HG02759 (cell line): ENCODE measurements at regions not wholly inside any gene's neighbourhood (a gene's known extent, or its start where the extent isn't known, plus 50 kb on each side); places are given as distances from the start of the nearest gene placed in this dataset.

Experiments used
- ATAC-seq: cut with Tn5 transposase; IDR thresholded peaks from one replicate; pipeline ENCODE4 v1.9.1; 2021; ENCODE audit warnings: mild to moderate bottlenecking, moderate library complexity; ENCODE audit not compliant: unreplicated experiment

DNA sequence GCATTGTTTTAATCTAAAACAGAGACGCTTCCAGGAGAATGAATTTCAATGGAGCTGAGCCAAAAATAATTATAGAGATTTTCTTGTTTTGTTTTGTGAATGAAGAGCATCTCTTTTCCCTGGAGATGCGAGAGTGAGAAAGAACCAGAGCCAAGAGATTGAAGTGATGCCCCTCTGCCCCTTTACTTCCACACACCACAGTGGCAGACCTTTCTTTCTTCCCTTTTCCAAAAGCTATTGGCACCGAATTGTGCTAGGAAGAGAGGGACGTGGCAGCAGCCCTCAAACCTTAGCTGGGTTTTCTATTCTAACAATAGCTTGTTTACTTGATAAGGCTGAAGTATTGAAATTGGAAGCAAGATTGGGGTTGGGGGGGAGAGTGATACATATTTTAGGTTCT lies 133.0 kb upstream of the TMEM161B start:
- no peak for ATAC-seq

DNA sequence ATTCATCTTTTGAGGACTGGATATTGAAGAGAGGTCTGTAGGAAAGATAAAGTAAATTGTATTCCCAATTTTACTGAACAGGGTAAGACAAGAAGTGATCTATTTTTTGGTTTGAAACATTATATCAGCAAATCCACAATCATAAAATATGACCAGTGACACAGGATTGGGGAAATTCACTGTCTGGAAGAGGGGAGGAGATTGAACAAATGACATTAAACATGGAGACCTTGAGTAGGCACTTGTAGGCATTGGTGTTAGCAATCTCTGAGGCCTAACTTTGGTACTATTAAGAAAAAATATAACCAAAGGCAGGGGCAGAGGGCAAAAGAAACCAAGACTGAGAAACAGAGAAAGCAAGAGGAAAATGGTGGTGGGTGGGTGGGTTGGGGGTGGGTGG lies 132.6 kb upstream of the TMEM161B start:
- no peak for ATAC-seq

DNA sequence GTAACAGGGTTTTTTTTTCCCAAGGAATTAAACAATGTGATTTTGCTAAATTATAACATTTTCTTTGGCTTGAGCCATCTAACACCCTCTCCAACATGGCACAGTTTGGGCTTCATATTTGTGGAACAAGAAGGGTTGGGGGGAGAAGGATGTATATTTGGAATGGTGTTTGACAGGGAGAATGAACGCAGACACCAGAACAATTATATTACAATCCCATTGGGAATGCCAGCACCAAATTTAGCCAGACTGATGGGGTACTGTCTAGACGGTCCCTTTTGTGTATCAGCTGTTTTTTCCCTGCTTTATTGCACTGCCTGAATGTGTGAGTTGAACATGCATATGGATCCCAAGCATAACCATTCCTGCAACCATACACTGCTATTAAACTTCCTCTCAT lies 130.9 kb upstream of the TMEM161B start:
- ATAC-seq: no peak

DNA sequence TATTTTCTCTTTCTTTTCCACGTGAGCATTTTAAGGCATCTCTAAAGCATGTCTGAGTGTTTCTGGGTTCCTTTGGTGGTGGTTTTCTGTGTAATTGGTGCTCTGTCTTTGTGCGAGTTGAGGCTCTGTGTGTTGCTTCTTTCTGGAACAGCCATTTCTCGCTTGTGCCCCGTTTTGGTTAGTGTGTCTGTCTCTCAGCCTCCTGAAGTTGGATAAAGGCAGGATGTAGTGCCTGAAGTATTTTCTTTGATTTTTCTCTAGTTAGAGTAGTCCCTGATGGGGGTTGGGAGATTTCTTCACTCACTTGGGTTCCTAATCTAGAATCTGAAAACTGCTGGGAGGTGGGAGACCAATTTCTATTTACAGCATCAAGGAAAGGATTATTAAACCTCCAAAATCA lies 129.7 kb upstream of the TMEM161B start:
- no peak for ATAC-seq

DNA sequence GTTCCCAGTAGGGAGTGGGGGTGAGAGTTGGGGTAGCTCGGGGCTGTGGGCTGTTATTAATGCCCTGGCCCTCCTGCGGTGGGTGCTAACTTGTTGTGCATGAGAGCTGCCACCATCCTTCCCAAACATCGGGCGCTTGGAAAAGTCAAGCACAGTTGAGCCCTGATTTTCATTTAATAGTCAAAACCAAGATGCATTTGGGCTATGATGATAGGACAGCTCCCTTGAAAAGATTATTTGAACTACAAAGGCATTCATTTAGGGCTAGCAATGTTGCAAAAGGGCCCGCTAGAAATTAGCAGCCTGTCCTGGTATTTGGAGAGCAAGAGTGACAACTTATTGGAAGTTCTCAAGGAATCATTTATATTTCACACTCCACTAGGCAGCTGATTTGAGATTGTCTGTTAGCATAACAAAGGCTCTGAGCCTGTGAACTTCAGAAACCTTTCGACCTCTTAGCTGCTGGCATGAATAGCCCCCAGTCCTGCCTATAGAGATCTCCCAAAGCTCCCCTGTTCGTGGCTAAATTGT lies 128.2 kb upstream of the TMEM161B start:
- ATAC-seq: no peak

DNA sequence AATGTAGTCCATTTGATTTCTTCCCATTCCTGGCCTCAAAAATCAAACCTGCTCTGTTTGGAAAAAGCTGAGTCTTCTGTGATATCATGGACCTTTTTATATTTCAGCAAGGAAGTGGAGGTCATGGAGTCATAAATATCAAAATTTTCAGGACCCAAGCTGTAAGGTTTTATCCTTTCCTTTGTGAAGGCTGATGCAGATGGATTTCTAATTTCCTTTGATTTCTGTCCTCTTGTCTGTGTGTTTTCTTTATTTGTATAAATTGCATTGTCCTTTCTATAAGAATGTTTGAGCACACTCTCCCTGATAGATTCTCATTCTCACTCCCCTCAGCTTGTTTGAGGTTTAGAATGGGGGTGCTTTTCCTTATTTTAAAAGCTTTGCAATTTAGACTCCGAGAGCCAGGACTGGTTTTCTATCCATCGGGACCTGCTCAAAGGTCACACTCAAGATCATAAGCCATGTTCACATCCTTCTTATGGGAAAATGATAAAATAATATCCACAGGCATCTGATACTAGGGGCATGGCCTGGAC lies 127.4 kb upstream of the TMEM161B start:
- ATAC-seq: no peak

DNA sequence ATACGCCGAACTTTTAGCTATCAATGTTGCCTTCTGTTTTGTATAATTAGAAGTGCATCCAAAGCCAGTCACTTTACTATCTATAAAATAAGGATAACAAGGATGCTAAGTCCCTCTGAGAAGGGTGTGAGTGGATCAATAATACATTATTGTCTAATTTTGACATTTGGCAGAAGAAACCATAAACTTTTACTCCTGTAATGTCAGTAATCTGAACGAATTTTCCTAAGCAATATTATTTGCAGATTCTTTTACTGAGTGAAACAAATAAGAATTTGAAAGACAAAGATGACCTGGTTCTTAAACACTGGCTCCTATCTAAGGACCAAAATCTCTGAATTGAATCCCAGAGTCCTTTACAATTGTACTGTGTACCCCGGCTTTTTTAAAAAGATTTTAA lies 126.6 kb upstream of the TMEM161B start:
- no peak for ATAC-seq

DNA sequence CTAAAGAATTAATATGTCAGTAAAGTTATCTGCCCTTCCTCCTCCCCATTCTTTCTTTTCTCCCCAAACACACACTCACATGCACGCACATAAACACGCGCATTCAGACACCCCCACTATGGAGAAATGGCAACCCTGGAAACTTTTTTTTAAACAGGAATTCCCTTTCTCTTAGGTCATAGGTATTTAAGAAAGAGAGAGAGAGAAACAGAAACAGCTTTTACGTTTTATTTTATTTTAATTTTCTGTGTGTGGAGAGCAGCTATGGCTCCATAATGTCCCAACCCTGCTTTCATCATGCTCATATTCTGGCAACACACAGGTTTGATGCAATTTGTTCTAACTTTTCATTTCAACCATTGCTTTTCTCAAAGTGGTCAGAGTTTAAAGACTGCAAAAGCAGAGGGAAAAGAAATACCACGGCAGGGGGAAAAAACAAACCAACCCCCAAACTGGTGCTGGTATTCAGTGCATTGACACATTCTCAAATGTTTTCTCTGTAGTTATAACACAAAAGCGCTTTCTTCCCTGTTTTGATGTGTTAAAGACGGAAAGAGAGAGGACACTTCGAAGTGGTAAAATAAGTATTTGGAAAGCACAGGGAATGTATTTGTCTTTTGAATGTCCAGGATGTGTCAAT lies 126.0 kb upstream of the TMEM161B start:
- ATAC-seq: no peak

DNA sequence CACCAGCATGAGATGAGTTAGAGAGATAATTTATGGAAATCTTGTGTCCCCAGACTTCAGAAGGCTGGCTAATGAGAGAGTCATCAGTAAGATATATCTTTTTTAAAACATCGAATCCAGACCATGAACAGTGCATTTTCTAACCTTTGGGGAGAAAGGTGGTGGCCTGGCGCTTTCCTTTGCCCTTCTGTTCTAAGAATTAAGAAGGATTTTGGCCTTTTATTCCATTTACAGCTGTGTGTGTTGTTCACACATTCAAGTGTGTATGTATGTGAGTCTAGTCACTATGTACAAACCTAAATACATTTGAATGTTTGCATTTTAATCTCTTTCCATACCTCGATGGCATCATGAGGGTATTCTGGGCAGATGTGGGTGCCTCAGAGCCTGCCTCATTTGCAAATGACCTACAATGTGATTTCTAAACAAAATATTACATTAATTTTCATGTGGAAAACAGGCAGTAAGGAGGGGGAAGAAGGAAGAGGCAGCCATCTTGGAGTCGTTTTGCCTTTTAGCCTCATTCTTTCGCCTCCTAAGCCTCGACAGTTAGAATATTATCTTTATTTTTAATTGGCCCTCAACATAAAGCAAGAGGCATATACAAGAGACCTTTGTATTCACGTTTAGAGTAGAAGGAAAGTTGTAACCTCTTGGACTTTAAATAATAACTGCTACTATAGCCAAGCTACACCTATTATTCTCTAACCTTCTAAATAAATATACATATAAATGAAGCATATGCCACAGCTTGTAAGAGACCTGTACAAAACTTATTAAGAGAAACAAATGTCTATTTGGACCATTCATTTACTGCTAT lies 125.3 kb upstream of the TMEM161B start:
- no peak for ATAC-seq

DNA sequence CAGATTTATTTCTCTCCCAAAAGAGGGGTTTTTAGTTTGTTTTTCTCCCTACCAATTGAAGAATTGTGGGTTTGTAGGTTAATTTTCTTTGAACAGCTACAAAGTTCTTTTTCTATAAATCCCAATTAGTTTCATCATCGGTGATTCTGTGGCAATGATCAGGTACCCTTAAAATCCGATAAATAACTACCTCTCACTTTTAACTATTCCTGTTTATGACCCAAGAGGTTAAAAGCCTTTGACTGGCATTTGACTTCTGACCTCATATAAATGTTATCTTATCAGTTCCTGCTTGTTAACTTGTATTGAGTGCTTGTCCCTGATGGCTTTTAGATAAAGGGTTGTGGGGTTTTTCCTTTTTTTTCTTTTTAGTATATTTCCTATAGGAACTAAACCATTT lies 124.4 kb upstream of the TMEM161B start:
- ATAC-seq: no peak

DNA sequence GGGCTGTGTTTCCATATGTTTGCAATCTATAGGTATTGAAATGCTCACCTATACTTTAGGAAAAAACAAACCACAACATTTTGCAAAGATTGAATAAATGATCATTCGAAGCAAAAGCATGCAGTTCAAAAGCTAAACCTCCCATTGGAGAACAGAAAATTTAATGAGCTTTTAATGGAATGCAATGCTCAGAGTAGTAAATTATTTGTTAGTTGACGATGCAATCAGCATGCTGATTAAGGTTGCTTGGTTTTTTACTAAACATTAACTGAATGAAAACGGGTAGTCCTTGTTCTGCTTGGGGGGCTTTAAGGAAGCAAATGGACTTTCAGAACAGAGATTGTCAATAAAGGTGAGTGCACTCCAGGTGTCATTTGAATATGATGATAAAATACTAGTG lies 123.3 kb upstream of the TMEM161B start:
- no peak for ATAC-seq

DNA sequence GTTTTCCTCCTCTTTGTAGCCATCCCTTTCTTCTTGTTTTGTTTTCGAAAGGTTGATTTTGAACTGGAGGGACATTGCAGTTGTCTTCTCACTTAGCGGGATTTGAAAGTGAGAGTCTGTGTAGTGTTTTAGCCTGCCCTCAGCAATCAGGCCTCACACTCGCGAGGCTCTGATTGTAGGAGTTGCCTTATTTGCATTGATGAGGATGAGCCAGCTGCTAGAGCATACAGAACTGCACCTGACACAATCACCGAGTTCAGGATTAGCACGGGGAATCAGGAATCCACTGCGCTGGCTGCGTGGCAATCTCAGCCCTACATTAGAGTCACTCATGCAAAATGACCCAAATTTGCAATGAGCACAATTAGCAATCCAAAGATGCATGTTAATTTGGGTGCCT lies 122.5 kb upstream of the TMEM161B start:
- no peak for ATAC-seq

DNA sequence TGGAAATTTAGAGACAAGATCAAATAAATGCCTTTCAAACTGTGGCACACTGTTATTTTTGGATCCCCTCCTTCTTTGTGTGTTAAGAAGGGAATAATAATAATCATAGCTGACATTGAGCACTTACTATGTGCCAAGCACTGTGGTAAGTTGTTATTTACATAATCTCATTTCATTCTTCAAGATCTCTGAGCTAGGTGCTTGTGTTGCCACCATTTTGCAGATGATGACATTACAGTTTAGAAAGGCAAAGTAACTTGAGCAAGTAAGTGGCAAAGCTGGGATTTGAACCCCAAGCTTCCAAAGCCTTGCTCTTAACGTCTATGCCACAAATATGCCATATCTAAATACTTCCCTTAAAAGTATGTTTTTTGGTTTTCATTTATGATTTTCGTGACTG lies 121.8 kb upstream of the TMEM161B start:
- ATAC-seq: no peak

DNA sequence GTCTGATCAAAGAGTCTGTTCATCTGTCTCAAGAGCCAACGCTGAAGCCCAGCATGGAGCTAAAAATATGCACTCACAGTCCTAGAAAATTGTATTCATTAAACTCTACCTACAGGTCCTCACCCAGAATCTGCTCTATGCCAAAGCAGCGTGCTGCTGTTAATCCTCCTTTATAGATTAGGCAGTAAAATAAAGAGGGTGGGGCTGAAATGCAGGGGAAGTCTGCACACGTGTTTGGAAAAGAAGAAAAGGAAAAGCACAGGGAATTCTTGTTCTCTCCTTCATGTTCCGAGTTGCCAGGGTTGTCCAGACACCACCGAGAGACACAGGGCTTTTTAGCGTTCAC lies 121.4 kb upstream of the TMEM161B start:
- ATAC-seq: no peak

DNA sequence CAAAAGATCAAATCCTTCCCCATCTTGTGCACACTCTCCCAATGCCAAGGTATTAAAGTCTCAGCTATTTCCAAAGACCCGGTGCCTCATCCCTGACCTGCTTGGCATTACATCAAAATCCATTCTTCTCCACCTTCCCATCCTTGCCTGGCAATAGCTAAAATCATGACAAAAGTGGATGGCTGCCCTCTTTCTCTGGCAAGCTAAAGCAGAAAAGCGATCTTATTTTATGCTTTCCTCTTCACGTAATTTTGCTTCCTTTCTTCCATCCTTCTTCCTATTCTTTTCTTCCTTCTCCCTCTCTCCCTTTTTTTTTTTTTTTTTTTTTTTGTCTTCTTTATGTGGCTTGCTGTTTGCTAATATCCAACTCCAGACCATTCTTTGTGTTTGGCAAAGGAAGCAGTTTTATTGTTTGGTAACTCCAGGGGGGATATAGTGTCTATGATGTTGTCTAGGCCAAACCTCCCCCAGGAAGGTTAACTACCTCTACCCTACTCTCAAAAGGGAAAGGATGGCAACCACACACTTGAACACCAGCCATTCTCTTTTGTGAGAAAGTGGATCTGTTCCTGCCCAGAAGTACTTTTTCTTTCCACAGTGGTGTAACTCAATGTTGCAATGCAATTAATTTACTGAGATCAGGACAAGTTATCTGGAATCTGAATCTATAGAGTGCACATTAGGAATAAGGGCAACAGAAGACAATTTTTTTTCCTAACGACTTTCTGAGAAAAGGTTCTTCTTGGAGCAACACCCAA lies 120.9 kb upstream of the TMEM161B start:
- no peak for ATAC-seq

DNA sequence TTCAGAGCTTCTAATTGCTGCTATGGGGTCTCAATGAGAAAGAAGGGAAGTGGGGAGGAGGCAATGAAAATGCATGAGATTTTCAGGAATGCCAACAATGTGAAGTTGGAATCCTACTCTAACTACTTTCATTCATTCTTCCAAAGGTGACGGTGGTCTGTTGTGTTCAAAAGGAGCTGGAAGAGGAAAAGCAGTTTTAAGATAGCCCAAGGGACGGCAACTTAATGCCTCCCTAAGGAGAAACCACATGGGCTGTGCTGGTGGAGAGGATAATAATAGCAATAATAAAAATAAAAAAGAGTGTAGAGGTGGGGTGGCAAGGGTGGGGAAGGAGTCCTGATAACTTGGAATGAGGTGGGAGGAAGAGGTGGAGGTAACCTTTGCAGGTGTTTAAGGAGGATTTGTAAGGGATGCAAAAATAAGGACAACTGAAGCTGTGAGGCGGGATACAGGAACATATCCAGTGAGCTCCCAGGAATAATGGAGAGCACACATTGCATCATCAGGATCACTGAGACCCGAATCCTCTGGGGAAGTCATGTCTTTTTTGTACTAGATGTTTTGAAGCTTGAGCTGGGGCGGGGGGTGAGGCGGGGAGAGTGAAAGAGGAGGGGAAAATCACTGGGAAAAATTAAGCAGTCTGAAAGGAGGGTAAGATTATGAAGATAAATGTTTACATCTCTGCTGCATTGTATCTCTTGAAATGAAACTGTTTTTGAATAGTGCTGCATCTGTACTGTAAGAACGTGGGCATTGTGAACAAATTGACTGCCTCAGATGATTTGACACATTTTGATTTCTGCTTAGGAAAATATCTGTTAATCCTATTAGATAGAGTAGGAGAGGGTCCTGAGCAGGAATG lies 120.1 kb upstream of the TMEM161B start:
- ATAC-seq: no peak

DNA sequence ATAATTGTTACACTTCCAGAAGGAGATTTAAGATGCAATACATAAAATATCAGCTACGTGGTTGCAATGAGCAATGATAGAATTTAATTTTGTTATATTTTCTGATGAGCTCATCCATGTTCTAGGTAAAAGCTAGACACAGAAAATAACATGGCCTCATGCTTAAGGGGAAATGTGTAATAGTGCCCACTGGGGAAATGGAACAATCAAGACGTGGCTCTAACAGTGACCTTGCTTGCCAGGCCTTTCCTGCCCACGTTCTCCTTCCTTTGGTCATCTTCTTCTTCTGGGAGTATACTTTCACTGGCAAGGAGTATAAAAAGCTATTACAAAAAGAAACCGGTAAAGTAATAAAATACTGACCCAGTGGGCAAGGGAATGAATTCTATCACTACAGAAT lies 116.2 kb upstream of the TMEM161B start:
- ATAC-seq: no peak

DNA sequence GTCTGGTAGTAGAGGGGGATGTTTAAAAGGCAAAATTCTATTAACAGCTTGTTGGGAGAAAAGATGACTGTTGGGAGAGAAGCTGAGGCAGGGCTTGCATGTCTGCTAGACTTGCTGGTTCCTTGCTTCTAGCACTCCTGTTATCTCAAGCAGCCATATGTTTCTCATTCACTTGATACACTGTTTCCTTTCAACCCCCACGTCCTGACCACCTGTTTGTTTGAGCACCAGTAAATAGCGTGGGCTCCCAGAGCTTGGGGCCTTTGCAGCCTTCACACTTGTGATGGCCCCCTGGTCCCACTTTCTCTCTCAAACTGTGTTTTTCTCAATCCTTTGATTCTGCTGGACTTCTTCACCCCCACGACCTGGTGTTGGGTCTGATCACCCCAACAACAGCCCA lies 111.7 kb upstream of the TMEM161B start:
- no peak for ATAC-seq

DNA sequence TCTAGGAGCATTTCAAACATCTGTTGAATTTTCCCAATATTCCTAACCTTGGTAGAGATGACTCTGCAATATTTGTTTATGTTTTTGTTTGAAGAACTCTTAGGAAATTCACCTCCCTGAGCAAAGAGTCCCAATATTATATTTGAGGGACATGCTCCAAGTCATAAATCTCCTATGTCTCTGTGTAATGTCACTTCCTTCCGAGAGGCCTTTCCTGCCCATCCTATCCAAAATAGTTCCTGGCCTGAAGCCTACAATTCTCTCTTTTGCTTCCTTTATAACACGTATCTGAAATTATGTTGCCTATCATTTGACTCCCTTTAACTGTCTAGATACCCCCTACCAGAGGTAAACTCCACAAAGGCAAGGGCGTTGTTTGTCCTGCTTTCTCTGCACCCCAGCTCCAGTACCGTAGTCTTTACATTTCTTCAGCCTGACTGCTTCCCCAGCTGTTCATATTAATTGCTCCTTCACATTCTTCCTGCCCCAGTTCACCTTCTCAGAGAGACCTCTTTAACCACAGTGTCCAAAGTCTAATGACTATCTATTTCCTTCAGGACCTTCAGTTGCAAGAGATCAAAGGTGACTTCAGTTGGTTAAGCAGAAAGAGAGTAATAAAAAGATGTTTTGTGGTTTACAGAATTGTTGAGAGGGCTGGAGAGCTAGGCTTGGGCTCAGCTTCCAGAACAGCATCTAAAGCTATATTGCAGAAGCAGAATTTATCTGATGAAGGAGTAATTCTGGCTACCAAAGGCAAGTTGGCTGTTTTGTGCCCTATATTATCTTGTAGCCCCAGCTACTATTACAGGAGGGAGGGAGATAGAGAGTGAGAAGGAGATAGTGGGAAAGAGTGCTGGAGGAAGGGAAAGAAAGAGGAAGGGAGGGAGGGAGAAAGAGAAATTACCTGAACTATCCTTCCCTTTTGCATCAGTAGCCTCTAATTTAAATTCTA lies 109.3 kb upstream of the TMEM161B start:
- no peak for ATAC-seq

DNA sequence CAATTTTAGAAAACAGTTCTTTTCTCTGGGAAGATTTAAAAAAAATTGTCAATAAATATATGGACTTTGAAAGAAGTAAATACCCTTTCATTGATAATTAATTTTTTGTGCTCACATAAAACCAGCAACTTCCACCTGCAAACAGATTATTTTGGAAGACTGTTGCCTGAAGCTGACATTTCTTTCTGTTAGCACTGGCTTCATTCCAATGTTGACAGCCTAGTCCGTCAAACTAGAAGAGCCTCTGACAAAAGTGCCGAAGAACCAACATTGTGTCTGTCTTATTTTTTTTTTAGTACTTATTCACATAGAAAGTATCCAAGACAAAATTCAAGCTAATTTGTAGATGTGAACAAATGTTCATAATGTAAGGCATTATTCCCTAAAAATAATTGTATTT lies 108.6 kb upstream of the TMEM161B start:
- no peak for ATAC-seq
